ENCODE measurements at regions not wholly inside any gene's neighbourhood (a gene's known extent, or its start where the extent isn't known, plus 50 kb on each side); places are given as distances from the start of the nearest gene placed in this dataset.

DNA sequence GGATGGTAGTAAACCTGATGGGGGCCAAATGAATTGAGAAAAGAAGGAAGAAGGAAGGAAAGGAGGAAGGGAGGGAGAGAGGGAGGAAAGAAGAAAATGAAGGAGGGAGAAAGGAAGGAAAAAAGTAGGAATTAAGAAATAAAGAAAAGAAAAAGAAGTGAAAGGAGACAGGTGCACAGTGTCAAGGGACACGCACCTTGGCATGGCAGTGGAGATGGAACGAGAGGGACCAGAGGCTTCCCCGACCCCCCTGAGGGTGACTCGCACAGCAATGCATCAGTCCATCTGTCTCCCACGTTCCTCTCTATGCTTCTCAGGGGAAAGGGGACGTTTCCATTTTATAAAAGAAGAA, 199.6 kb downstream of the CXCL12 start:
- Histone ChIP-seq H4K20me1 (ENCODE audit: insufficient read depth) (no peaks in the 10 kb centered on the region), H3F3A (ENCODE audit: insufficient read depth, low read depth) (no peaks in the 10 kb centered on the region), H3K4me1 (replicated peaks; ENCODE audit: insufficient read depth) (no peaks in the 10 kb centered on the region), H3K9me3 (ENCODE audit: insufficient read depth, low read depth) (no peaks in the 10 kb centered on the region), H3K4me2 (no peak overlapping the region), H3K36me3 (ENCODE audit: low read depth) (no peaks in the 10 kb centered on the region), H3K27ac (no peak overlapping the region), H3K79me2 (ENCODE audit: low read depth) (no peaks in the 10 kb centered on the region), H3K9me2 (ENCODE audit: insufficient read depth) (no peaks in the 10 kb centered on the region), H3K4me3 (no peak overlapping the region), H3K27me3 (ENCODE audit: insufficient read depth, low read depth) (0 out of 2 replicates have a peak, but pooled peaks cover 8% of the 10 kb centered on the region), H2AFZ (no peak overlapping the region)
- POLR2A ChIA-PET (ENCODE audit: unreplicated experiment) = no interaction called here
- intact Hi-C loops (cut with micrococcal nuclease; ENCODE audit: unreplicated experiment) = no loop called here
- TF ChIP-seq, protein P1, sequence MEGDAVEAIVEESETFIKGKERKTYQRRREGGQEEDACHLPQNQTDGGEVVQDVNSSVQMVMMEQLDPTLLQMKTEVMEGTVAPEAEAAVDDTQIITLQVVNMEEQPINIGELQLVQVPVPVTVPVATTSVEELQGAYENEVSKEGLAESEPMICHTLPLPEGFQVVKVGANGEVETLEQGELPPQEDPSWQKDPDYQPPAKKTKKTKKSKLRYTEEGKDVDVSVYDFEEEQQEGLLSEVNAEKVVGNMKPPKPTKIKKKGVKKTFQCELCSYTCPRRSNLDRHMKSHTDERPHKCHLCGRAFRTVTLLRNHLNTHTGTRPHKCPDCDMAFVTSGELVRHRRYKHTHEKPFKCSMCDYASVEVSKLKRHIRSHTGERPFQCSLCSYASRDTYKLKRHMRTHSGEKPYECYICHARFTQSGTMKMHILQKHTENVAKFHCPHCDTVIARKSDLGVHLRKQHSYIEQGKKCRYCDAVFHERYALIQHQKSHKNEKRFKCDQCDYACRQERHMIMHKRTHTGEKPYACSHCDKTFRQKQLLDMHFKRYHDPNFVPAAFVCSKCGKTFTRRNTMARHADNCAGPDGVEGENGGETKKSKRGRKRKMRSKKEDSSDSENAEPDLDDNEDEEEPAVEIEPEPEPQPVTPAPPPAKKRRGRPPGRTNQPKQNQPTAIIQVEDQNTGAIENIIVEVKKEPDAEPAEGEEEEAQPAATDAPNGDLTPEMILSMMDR (conservative IDR thresholded peaks at IDR 0.05) = no peak
- no peak for TF ChIP-seq EZH2 (IDR thresholded peaks at IDR 0.05; ENCODE audit: low read depth)
- DNase-seq = no peak
- BruUV-seq (replicated peaks) = no TSS peak
- CTCF ChIA-PET = no interaction called here

DNA sequence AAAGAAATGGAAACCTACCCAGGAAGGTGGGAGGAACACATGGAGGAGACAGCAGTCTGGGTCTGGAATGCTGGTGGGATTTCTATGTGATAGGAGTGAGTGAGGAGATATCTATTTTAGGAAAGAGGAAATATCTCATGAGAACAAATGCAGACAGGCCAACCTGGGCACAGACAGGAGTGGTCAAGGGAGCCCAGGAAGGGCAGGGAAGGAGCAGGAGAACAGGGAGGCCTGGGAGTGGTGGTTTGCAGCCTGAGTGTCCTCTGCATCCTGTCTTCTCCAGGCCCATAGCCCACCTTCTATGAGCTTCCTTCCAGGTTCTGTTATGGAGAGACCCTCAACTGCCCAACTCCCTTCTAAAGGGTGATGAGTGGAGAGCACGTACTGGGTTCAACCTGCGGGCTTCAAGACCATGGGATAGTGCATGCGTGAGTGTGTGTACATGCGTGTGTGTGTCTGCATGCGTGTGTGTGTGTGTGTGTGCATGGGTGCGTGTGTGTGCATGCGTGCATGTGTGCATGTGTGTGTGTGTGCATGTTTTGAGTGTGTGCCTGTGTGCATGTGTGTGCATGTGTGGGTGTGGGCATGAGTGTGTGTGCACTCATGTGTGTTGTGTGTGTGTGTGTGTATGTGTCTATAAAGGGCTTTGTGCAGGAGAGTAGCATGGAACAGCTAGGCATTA, 200.1 kb downstream of the CXCL12 start:
- no peak overlapping the region for H3K4me3 ChIP-seq
- intact Hi-C loops (cut with micrococcal nuclease; ENCODE audit: unreplicated experiment) = no loop called here
- no peaks in the 10 kb centered on the region for H4K20me1 ChIP-seq (ENCODE audit: insufficient read depth)
- H3K9me3 ChIP-seq (ENCODE audit: insufficient read depth, low read depth) = no peaks in the 10 kb centered on the region
- POLR2A ChIA-PET (ENCODE audit: unreplicated experiment) = no interaction called here
- H3K4me2 ChIP-seq = no peak overlapping the region
- H3K27me3 ChIP-seq (ENCODE audit: insufficient read depth, low read depth) = 0 out of 2 replicates have a peak, but pooled peaks cover 13% of the 10 kb centered on the region
- no peak overlapping the region for H3K27ac ChIP-seq
- BruUV-seq (replicated peaks) = no TSS peak
- no peak overlapping the region for H2AFZ ChIP-seq
- CTCF ChIA-PET = no interaction called here
- H3K36me3 ChIP-seq (ENCODE audit: low read depth) = no peaks in the 10 kb centered on the region
- H3F3A ChIP-seq (ENCODE audit: insufficient read depth, low read depth) = no peaks in the 10 kb centered on the region
- H3K79me2 ChIP-seq (ENCODE audit: low read depth) = no peaks in the 10 kb centered on the region
- TF ChIP-seq EZH2 (IDR thresholded peaks at IDR 0.05; ENCODE audit: low read depth) = no peak
- TF ChIP-seq, protein P1 (conservative IDR thresholded peaks at IDR 0.05) = no peak
- DNase-seq = no peak
- H3K4me1 ChIP-seq (replicated peaks; ENCODE audit: insufficient read depth) = no peaks in the 10 kb centered on the region
- no peaks in the 10 kb centered on the region for H3K9me2 ChIP-seq (ENCODE audit: insufficient read depth)

DNA sequence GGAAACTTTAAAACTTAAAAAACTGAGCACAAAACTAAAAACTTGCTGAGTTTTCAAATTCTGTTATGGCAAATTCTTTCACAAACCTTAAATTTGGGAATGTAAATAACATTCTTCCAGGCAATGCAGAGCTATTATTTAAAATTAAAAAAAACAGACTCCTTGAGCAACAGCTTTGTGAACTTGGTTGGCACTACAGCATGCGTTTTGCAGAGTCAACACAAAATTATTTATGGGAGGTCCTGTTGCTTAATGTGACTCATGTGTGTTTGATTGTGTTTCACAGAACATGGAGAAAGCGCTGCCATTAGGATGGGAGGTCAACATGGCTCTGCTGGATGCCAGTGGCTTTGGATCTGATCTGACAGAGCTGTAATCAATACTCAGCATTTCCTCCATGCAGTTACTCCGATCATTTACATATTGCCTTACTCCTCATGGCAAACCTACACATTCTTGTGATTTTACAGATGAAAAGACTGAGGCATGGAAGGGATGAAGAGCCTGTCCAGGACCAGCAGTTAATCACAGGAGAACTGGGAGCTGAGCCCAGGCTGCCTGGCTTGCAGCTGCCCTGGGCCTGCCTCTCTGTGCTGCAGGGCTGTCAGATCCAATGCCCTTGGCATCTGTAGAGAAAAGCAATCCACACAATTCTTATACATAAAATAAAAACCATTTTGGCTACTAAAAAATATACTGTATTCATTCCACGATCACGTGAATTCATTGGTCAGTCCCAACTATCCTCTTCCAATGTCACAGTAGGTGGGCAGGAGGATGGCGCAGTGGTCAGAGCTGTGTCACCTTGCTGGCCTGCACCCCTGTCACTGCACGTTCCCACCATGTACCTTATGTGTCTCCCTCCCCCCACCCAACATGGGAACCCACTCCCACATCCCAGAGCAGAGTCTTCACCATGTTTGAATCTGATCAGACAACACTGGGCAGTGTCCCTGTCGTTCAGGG, 200.9 kb downstream of the CXCL12 start:
- no peak for DNase-seq
- TF ChIP-seq, protein P1 (conservative IDR thresholded peaks at IDR 0.05) = no peak
- no peak for TF ChIP-seq EZH2 (IDR thresholded peaks at IDR 0.05; ENCODE audit: low read depth)
- Histone ChIP-seq H3K4me3 (no peak overlapping the region), H3K27ac (no peak overlapping the region), H3K36me3 (ENCODE audit: low read depth) (no peaks in the 10 kb centered on the region), H3K4me2 (no peak overlapping the region), H2AFZ (no peak overlapping the region), H3K4me1 (replicated peaks; ENCODE audit: insufficient read depth) (no peaks in the 10 kb centered on the region), H4K20me1 (ENCODE audit: insufficient read depth) (no peaks in the 10 kb centered on the region), H3K9me2 (ENCODE audit: insufficient read depth) (no peaks in the 10 kb centered on the region), H3K9me3 (ENCODE audit: insufficient read depth, low read depth) (no peaks in the 10 kb centered on the region), H3F3A (ENCODE audit: insufficient read depth, low read depth) (no peaks in the 10 kb centered on the region), H3K27me3 (ENCODE audit: insufficient read depth, low read depth) (peaks cover 19% of the 10 kb centered on the region; the same call in 1 of the 2 replicates), H3K79me2 (ENCODE audit: low read depth) (no peaks in the 10 kb centered on the region)
- intact Hi-C loops (cut with micrococcal nuclease; ENCODE audit: unreplicated experiment) = no loop called here
- ChIA-PET CTCF (no interaction called here), POLR2A (ENCODE audit: unreplicated experiment) (no interaction called here)
- no TSS peak for BruUV-seq (replicated peaks)

All from PC-9 (cell line).